ENCODE measurements at regions not wholly inside any gene's neighbourhood (a gene's known extent, or its start where the extent isn't known, plus 50 kb on each side); places are given as distances from the start of the nearest gene placed in this dataset.
"Not testable (repeated sequence)": the region's sequence is repeated elsewhere in the genome, so short reads cannot be mapped to it uniquely, and the experiment has no call there.

- Histone ChIP-seq H3K27ac (no peak overlapping the region), H4K20me1 (no peaks in the 10 kb centered on the region), H3K9me3 (no peaks in the 10 kb centered on the region; the same call in 1 of the 2 replicates), H3K9ac (no peak overlapping the region), H3K4me1 (no peaks in the 10 kb centered on the region), H3K4me2 (no peak overlapping the region), H3K27me3 (no peaks in the 10 kb centered on the region), H3K36me3 (no peaks in the 10 kb centered on the region), H3K4me3 (no peak overlapping the region)
- no peak for TF ChIP-seq Cebpa-rat (IDR thresholded peaks at IDR 0.05)
Observed at GRCh38 chr5:110812639-110813038, 73.8 kb downstream of the SLC25A46 start.

GRCh38 chr5:110815916-110816605 lies 77.3 kb downstream of the SLC25A46 start:
- no peak for TF ChIP-seq Cebpa-rat (IDR thresholded peaks at IDR 0.05)
- Histone ChIP-seq H3K4me3 (no peak overlapping the region), H3K27me3 (no peaks in the 10 kb centered on the region), H3K9me3 (no peaks in the 10 kb centered on the region; the same call in 1 of the 2 replicates), H3K27ac (no peak overlapping the region), H3K4me1 (no peaks in the 10 kb centered on the region), H3K36me3 (no peaks in the 10 kb centered on the region), H3K4me2 (no peak overlapping the region), H4K20me1 (no peaks in the 10 kb centered on the region), H3K9ac (no peak overlapping the region)

- Histone ChIP-seq H3K4me3 (no peak overlapping the region), H4K20me1 (no peaks in the 10 kb centered on the region), H3K36me3 (no peaks in the 10 kb centered on the region), H3K27me3 (no peaks in the 10 kb centered on the region), H3K9me3 (no peaks in the 10 kb centered on the region), H3K9ac (no peak overlapping the region), H3K4me2 (no peak overlapping the region), H3K27ac (no peak overlapping the region), H3K4me1 (no peaks in the 10 kb centered on the region)
- TF ChIP-seq Cebpa-rat (IDR thresholded peaks at IDR 0.05) = no peak
Observed at GRCh38 chr5:110817459-110817858, 78.7 kb downstream of the SLC25A46 start.

GRCh38 chr5:110823571-110823970 lies 84.8 kb downstream of the SLC25A46 start:
- TF ChIP-seq Cebpa-rat (IDR thresholded peaks at IDR 0.05) = no peak
- H3K4me3 ChIP-seq = no peak overlapping the region
- no peaks in the 10 kb centered on the region for H3K27me3 ChIP-seq
- H3K4me2 ChIP-seq = no peak overlapping the region
- no peak overlapping the region for H3K9ac ChIP-seq
- H3K36me3 ChIP-seq = no peaks in the 10 kb centered on the region
- no peak overlapping the region for H3K27ac ChIP-seq
- H4K20me1 ChIP-seq = no peaks in the 10 kb centered on the region
- H3K4me1 ChIP-seq = no peaks in the 10 kb centered on the region
- H3K9me3 ChIP-seq = peaks cover 42% of the 10 kb centered on the region

GRCh38 chr5:110824936-110825441 lies 86.2 kb downstream of the SLC25A46 start:
- H3K36me3 ChIP-seq = no peaks in the 10 kb centered on the region
- no peak overlapping the region for H3K4me2 ChIP-seq
- H3K27me3 ChIP-seq = no peaks in the 10 kb centered on the region
- H3K9ac ChIP-seq = no peak overlapping the region
- H3K4me1 ChIP-seq = no peaks in the 10 kb centered on the region
- H3K9me3 ChIP-seq = peaks cover 50% of the 10 kb centered on the region
- no peaks in the 10 kb centered on the region for H4K20me1 ChIP-seq
- no peak for TF ChIP-seq Cebpa-rat (IDR thresholded peaks at IDR 0.05)
- no peak overlapping the region for H3K4me3 ChIP-seq
- H3K27ac ChIP-seq = no peak overlapping the region

GRCh38 chr5:110832683-110833082 lies 93.9 kb downstream of the SLC25A46 start:
- Histone ChIP-seq H3K4me3 (no peak overlapping the region), H3K27me3 (no peaks in the 10 kb centered on the region), H3K36me3 (no peaks in the 10 kb centered on the region), H3K4me1 (no peaks in the 10 kb centered on the region), H3K27ac (no peak overlapping the region), H3K9me3 (peaks cover 16% of the 10 kb centered on the region), H4K20me1 (no peaks in the 10 kb centered on the region), H3K9ac (no peak overlapping the region), H3K4me2 (no peak overlapping the region)
- TF ChIP-seq Cebpa-rat (IDR thresholded peaks at IDR 0.05) = no peak

- not testable (repeated sequence) for H3K36me3 ChIP-seq, H3K27me3 ChIP-seq, H3K4me3 ChIP-seq, H3K9ac ChIP-seq, H4K20me1 ChIP-seq, H3K4me2 ChIP-seq, H3K27ac ChIP-seq, H3K9me3 ChIP-seq, H3K4me1 ChIP-seq
Observed at GRCh38 chr5:110834933-110835332, 96.1 kb downstream of the SLC25A46 start.

GRCh38 chr5:110836851-110837250 lies 98.0 kb downstream of the SLC25A46 start:
- no peak overlapping the region for H3K4me3 ChIP-seq
- no peak overlapping the region for H3K27ac ChIP-seq
- H3K27me3 ChIP-seq = no peaks in the 10 kb centered on the region
- H3K4me2 ChIP-seq = no peak overlapping the region
- no peaks in the 10 kb centered on the region for H3K36me3 ChIP-seq
- H3K9ac ChIP-seq = no peak overlapping the region
- H4K20me1 ChIP-seq = no peaks in the 10 kb centered on the region
- no peaks in the 10 kb centered on the region for H3K9me3 ChIP-seq
- no peak for TF ChIP-seq Cebpa-rat (IDR thresholded peaks at IDR 0.05)
- no peaks in the 10 kb centered on the region for H3K4me1 ChIP-seq

GRCh38 chr5:110838357-110838756 lies 99.5 kb downstream of the SLC25A46 start:
- not testable (repeated sequence) for H3K9ac ChIP-seq, H3K36me3 ChIP-seq, H3K27ac ChIP-seq, H3K4me3 ChIP-seq, H3K4me1 ChIP-seq, H3K9me3 ChIP-seq, H4K20me1 ChIP-seq, H3K27me3 ChIP-seq, H3K4me2 ChIP-seq

GRCh38 chr5:110838961-110839360 lies 100.2 kb downstream of the SLC25A46 start:
- no peaks in the 10 kb centered on the region for H3K36me3 ChIP-seq
- H3K4me3 ChIP-seq = no peak overlapping the region
- H3K27ac ChIP-seq = no peak overlapping the region
- H3K9me3 ChIP-seq = no peaks in the 10 kb centered on the region
- no peak overlapping the region for H3K9ac ChIP-seq
- H3K4me2 ChIP-seq = no peak overlapping the region
- H3K4me1 ChIP-seq = no peaks in the 10 kb centered on the region
- H3K27me3 ChIP-seq = no peaks in the 10 kb centered on the region
- no peak for TF ChIP-seq Cebpa-rat (IDR thresholded peaks at IDR 0.05)
- H4K20me1 ChIP-seq = no peaks in the 10 kb centered on the region

Measured in BLaER1 (cell line).